Astrocyte of the spinal cord (primary cell): ENCODE measurements at regions not wholly inside any gene's neighbourhood (a gene's known extent, or its start where the extent isn't known, plus 50 kb on each side); places are given as distances from the start of the nearest gene placed in this dataset.
"Not testable (repeated sequence)": the region's sequence is repeated elsewhere in the genome, so short reads cannot be mapped to it uniquely, and the experiment has no call there.

ENCODE experiments used
- DNase-seq: peaks from one replicate; pipeline ENCODE4 v3.0.0; 2011; ENCODE audit warnings: low read depth, low spot score
- H3K4me3 ChIP-seq: 2 replicates; pipeline ENCODE4 v1.5.1; 2011; ENCODE audit warnings: low read depth, mild to moderate bottlenecking, low read length, moderate library complexity
- CTCF ChIP-seq: IDR thresholded peaks from 2 replicates; pipeline ENCODE4 v1.5.1; 2012; ENCODE audit warnings: low read depth, mild to moderate bottlenecking, low read length, inconsistent platforms
- in situ Hi-C: cut with HindIII; loops from 2 replicates; pipeline ENCODE4 v1.10.0; 2017; ENCODE audit warnings: low sequenced_read_pairs

- in situ Hi-C loops: no loop called here
- no peak for DNase-seq
- no peak for TF ChIP-seq CTCF
- H3K4me3 ChIP-seq: no peak overlapping the region
Measured at GRCh38 chr9:74044844-74045243, 452.3 kb upstream of the RORB start.

- no peak overlapping the region for H3K4me3 ChIP-seq
- no peak for DNase-seq
- no peak for TF ChIP-seq CTCF
- in situ Hi-C loops: no loop called here
Measured at GRCh38 chr9:74056023-74056422, 441.1 kb upstream of the RORB start.

- H3K4me3 ChIP-seq, in situ Hi-C loops, DNase-seq: not testable (repeated sequence)
Measured at GRCh38 chr9:74057051-74057450, 440.1 kb upstream of the RORB start.

GRCh38 chr9:74064702-74065101, 432.4 kb upstream of the RORB start:
- no peak for TF ChIP-seq CTCF
- H3K4me3 ChIP-seq: no peak overlapping the region
- in situ Hi-C loops: no loop called here
- no peak for DNase-seq

GRCh38 chr9:74066128-74066527, 431.0 kb upstream of the RORB start:
- DNase-seq: no peak
- no peak for TF ChIP-seq CTCF
- H3K4me3 ChIP-seq: no peak overlapping the region
- in situ Hi-C loops: no loop called here

GRCh38 chr9:74066605-74067004, 430.5 kb upstream of the RORB start:
- in situ Hi-C loops: no loop called here

GRCh38 chr9:74071502-74071901, 425.6 kb upstream of the RORB start:
- in situ Hi-C loops: no loop called here

More at GRCh38 chr9:74066605-74067004, 430.5 kb upstream of the RORB start:
- no peak for DNase-seq
- H3K4me3 ChIP-seq: no peak overlapping the region
- no peak for TF ChIP-seq CTCF

More at GRCh38 chr9:74071502-74071901, 425.6 kb upstream of the RORB start:
- DNase-seq: no peak
- no peak overlapping the region for H3K4me3 ChIP-seq
- TF ChIP-seq CTCF: no peak
